Fibroblast of peridontal ligament (primary cell): ENCODE measurements at regions not wholly inside any gene's neighbourhood (a gene's known extent, or its start where the extent isn't known, plus 50 kb on each side); places are given as distances from the start of the nearest gene placed in this dataset.

Experiments
- DNase-seq: peaks from one replicate; pipeline ENCODE4 v3.0.0-alpha.2; 2010; ENCODE audit errors: extremely low read depth

GRCh38 chr16:73697336-73697735, 599.3 kb upstream of the PSMD7 start:
- DNase-seq: no peak

- no peak for DNase-seq
These were observed 603.8 kb upstream of the PSMD7 start for GRCh38 chr16:73692861-73693260.

- no peak for DNase-seq
These were observed 612.8 kb upstream of the PSMD7 start for GRCh38 chr16:73683804-73684203.

GRCh38 chr16:73672135-73672534, 624.2 kb upstream of the ZFHX3 start:
- no peak for DNase-seq

- DNase-seq: no peak
These were observed 623.2 kb upstream of the ZFHX3 start for GRCh38 chr16:73670836-73671820.

GRCh38 chr16:73669535-73670274, 621.8 kb upstream of the ZFHX3 start:
- no peak for DNase-seq

GRCh38 chr16:73663720-73664119, 615.8 kb upstream of the ZFHX3 start:
- no peak for DNase-seq

GRCh38 chr16:73636196-73636595, 588.3 kb upstream of the ZFHX3 start:
- no peak for DNase-seq

GRCh38 chr16:73629011-73629410, 581.1 kb upstream of the ZFHX3 start:
- DNase-seq: no peak

- DNase-seq: no peak
These were observed 569.8 kb upstream of the ZFHX3 start for GRCh38 chr16:73617738-73618137.

GRCh38 chr16:73616770-73617169, 568.8 kb upstream of the ZFHX3 start:
- DNase-seq: no peak

GRCh38 chr16:73616166-73616753, 568.3 kb upstream of the ZFHX3 start:
- DNase-seq: no peak

- no peak for DNase-seq
These were observed 567.4 kb upstream of the ZFHX3 start for GRCh38 chr16:73615071-73615940.

GRCh38 chr16:73614131-73614530, 566.2 kb upstream of the ZFHX3 start:
- no peak for DNase-seq

- DNase-seq: no peak
These were observed 562.8 kb upstream of the ZFHX3 start for GRCh38 chr16:73610605-73611156.

GRCh38 chr16:73610160-73610559, 562.2 kb upstream of the ZFHX3 start:
- DNase-seq: no peak

GRCh38 chr16:73608911-73609310, 561.0 kb upstream of the ZFHX3 start:
- no peak for DNase-seq

GRCh38 chr16:73605309-73605708, 557.4 kb upstream of the ZFHX3 start:
- no peak for DNase-seq

GRCh38 chr16:73601911-73602310, 554.0 kb upstream of the ZFHX3 start:
- DNase-seq: no peak

GRCh38 chr16:73599870-73600269, 551.9 kb upstream of the ZFHX3 start:
- no peak for DNase-seq

- no peak for DNase-seq
These were observed 551.4 kb upstream of the ZFHX3 start for GRCh38 chr16:73599351-73599750.
